NCI-H69 (cell line): ENCODE measurements at regions not wholly inside any gene's neighbourhood (a gene's known extent, or its start where the extent isn't known, plus 50 kb on each side); places are given as distances from the start of the nearest gene placed in this dataset.
A peak's percentile ranks its signal among the peaks of the same experiment; 100 is the strongest.

Experiments
- DNase-seq: peaks from one replicate; lab custom pipeline; 2025; lab: John Stamatoyannopoulos, UW

- DNase-seq, result no peak
Measured at GRCh38 chr7:36006636-36007229, 146.3 kb upstream of the EEPD1 start.

- DNase-seq, result peak; percentile 56
Measured at GRCh38 chr7:36010656-36011587, 142.1 kb upstream of the EEPD1 start.

GRCh38 chr7:36011588-36011965, 141.5 kb upstream of the EEPD1 start:
- peak; percentile 74 for DNase-seq

GRCh38 chr7:36013246-36014014, 139.6 kb upstream of the EEPD1 start:
- no peak for DNase-seq

GRCh38 chr7:36014961-36015360, 138.1 kb upstream of the EEPD1 start:
- no peak for DNase-seq

GRCh38 chr7:36015733-36016132, 137.3 kb upstream of the EEPD1 start:
- no peak for DNase-seq

GRCh38 chr7:36016648-36017047, 136.4 kb upstream of the EEPD1 start:
- no peak for DNase-seq

GRCh38 chr7:36017111-36017510, 135.9 kb upstream of the EEPD1 start:
- no peak for DNase-seq

- DNase-seq, result no peak
Measured at GRCh38 chr7:36018816-36019484, 134.1 kb upstream of the EEPD1 start.

GRCh38 chr7:36019538-36019937, 133.5 kb upstream of the EEPD1 start:
- DNase-seq, result no peak

GRCh38 chr7:36019980-36020379, 133.1 kb upstream of the EEPD1 start:
- no peak for DNase-seq

GRCh38 chr7:36021367-36021766, 131.7 kb upstream of the EEPD1 start:
- DNase-seq, result peak; percentile 22

GRCh38 chr7:36021917-36022550, 131.0 kb upstream of the EEPD1 start:
- DNase-seq, result no peak

GRCh38 chr7:36023033-36023560, 130.0 kb upstream of the EEPD1 start:
- no peak for DNase-seq

- DNase-seq, result no peak
Measured at GRCh38 chr7:36025190-36025589, 127.9 kb upstream of the EEPD1 start.

- DNase-seq, result no peak
Measured at GRCh38 chr7:36029311-36029710, 123.7 kb upstream of the EEPD1 start.

GRCh38 chr7:36029853-36030515, 123.1 kb upstream of the EEPD1 start:
- peak; percentile 41 for DNase-seq

GRCh38 chr7:36032361-36032818, 120.7 kb upstream of the EEPD1 start:
- DNase-seq, result peak; percentile 56

- DNase-seq, result no peak
Measured at GRCh38 chr7:36034020-36034419, 119.0 kb upstream of the EEPD1 start.

GRCh38 chr7:36035186-36035585, 117.9 kb upstream of the EEPD1 start:
- DNase-seq, result peak; percentile 10

GRCh38 chr7:36036590-36036989, 116.5 kb upstream of the EEPD1 start:
- DNase-seq, result no peak
